ENCODE measurements at regions not wholly inside any gene's neighbourhood (a gene's known extent, or its start where the extent isn't known, plus 50 kb on each side); places are given as distances from the start of the nearest gene placed in this dataset.

GRCh38 chr11:43010042-43010441, 301.8 kb upstream of the API5 start:
- TF ChIP-seq TAF1 (IDR thresholded peaks at IDR 0.05; ENCODE audit: low read depth) (no peak), RAD21 (IDR thresholded peaks at IDR 0.05; ENCODE audit: low read depth) (no peak)
